PFSK-1 (cell line): ENCODE measurements at regions not wholly inside any gene's neighbourhood (a gene's known extent, or its start where the extent isn't known, plus 50 kb on each side); places are given as distances from the start of the nearest gene placed in this dataset.

ENCODE experiments used
- FOXP2 ChIP-seq: optimal IDR thresholded peaks from 2 replicates; pipeline ENCODE3; 2011; ENCODE audit warnings: borderline replicate concordance, control low read depth, inconsistent platforms; ENCODE audit not compliant: insufficient read depth; ENCODE audit errors: extremely low read length, extremely low read depth
- POLR2AphosphoS5 ChIP-seq: IDR thresholded peaks from 2 replicates; pipeline ENCODE4 v1.6.1; 2012; ENCODE audit warnings: low read depth, mild to moderate bottlenecking, control low read depth, low read length, moderate library complexity
- SIN3A ChIP-seq: IDR thresholded peaks from 2 replicates; pipeline ENCODE4 v1.6.1; 2012; ENCODE audit warnings: mild to moderate bottlenecking, low read length, moderate library complexity, borderline replicate concordance; ENCODE audit not compliant: insufficient read depth
- TAF1 ChIP-seq: IDR thresholded peaks from 2 replicates; pipeline ENCODE4 v1.6.1; 2012; ENCODE audit warnings: low read length, control low read depth, borderline replicate concordance; ENCODE audit not compliant: insufficient read depth
- TF ChIP-seq, protein P1 (sequence below), 2 experiments: IDR thresholded peaks; 2 replicates each; pipeline versions ENCODE4 v1.6.1 to v1.8.0; 2011 to 2012; ENCODE audit warnings: low read depth in 2 of 2, low read length in 2 of 2, control low read depth in 1 of 2, inconsistent platforms in 1 of 2, mild to moderate bottlenecking in 1 of 2, moderate library complexity in 1 of 2; ENCODE audit not compliant: insufficient read depth in 1 of 2

DNA sequence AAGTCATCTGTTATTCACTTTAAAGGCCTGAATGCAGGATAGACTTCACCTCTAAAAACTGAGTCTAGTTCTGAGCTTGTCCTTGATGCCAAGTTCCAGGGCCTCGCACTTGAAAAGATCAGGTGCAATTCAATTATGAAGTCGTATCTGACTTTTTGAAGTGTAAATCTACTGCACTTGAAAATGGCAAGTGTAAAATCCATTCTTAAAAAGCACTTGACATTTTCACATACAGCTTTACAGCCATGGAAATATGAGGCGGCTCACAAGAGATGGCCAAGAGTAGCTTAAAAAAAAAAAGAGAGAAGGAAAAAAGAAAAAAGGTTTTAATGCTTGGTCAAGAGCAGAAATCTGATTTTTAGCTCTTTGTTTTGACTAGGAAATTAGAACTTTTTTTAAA is 172.5 kb downstream of the GXYLT1 start:
- no peak for TF ChIP-seq POLR2AphosphoS5
- no peak for TF ChIP-seq FOXP2
- TF ChIP-seq TAF1: no peak
- TF ChIP-seq, protein P1, sequence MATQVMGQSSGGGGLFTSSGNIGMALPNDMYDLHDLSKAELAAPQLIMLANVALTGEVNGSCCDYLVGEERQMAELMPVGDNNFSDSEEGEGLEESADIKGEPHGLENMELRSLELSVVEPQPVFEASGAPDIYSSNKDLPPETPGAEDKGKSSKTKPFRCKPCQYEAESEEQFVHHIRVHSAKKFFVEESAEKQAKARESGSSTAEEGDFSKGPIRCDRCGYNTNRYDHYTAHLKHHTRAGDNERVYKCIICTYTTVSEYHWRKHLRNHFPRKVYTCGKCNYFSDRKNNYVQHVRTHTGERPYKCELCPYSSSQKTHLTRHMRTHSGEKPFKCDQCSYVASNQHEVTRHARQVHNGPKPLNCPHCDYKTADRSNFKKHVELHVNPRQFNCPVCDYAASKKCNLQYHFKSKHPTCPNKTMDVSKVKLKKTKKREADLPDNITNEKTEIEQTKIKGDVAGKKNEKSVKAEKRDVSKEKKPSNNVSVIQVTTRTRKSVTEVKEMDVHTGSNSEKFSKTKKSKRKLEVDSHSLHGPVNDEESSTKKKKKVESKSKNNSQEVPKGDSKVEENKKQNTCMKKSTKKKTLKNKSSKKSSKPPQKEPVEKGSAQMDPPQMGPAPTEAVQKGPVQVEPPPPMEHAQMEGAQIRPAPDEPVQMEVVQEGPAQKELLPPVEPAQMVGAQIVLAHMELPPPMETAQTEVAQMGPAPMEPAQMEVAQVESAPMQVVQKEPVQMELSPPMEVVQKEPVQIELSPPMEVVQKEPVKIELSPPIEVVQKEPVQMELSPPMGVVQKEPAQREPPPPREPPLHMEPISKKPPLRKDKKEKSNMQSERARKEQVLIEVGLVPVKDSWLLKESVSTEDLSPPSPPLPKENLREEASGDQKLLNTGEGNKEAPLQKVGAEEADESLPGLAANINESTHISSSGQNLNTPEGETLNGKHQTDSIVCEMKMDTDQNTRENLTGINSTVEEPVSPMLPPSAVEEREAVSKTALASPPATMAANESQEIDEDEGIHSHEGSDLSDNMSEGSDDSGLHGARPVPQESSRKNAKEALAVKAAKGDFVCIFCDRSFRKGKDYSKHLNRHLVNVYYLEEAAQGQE (IDR thresholded peaks at IDR 0.05; ENCODE audit: insufficient read depth in 1 of 2, low read depth in 2 of 2, low read length in 2 of 2): no peak
- no peak for TF ChIP-seq SIN3A

DNA sequence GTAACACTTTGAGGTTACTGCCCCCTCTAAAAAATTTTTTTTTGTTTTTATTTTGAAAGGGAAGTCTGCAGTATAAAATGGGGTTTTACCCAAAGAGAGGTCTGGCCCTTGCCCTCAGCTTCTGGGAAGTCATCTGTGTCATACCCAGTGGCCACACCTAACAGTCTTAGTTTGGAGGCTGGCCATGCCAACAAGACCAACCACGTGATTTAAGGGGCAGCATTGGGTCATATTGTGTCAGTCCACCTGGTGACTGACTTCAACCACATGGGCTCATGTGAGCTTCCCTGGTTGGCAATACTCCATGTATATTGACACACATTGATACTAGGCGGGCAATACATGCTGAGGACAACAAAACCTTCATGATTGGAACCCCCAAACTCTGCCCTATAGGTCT is 173.9 kb downstream of the GXYLT1 start:
- TF ChIP-seq POLR2AphosphoS5 (no peak), FOXP2 (no peak), TAF1 (no peak), SIN3A (no peak)
- TF ChIP-seq, protein P1 (IDR thresholded peaks at IDR 0.05; ENCODE audit: insufficient read depth in 1 of 2, low read depth in 2 of 2, low read length in 2 of 2): no peak

DNA sequence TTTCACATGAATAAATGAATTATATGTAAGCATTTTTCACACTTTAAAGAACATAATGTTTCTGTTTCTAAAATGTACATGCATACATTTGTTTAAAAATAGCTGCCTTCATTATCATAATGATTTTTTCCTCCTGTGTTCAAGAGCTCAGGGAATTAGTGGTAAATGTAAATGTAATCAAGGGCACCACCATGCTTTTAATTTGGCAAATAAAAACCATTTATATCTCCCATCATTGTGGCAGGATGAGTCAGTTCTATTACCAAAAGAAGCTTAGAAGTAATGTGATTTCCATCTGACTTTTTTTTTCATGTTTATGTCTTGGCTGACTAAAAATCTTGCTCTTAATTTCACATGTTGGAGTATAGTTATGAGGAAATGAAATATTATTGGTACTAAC is 176.1 kb downstream of the GXYLT1 start:
- TF ChIP-seq SIN3A (no peak), TAF1 (no peak), FOXP2 (no peak), POLR2AphosphoS5 (no peak)
- TF ChIP-seq, protein P1 (IDR thresholded peaks at IDR 0.05; ENCODE audit: insufficient read depth in 1 of 2, low read depth in 2 of 2, low read length in 2 of 2): no peak

DNA sequence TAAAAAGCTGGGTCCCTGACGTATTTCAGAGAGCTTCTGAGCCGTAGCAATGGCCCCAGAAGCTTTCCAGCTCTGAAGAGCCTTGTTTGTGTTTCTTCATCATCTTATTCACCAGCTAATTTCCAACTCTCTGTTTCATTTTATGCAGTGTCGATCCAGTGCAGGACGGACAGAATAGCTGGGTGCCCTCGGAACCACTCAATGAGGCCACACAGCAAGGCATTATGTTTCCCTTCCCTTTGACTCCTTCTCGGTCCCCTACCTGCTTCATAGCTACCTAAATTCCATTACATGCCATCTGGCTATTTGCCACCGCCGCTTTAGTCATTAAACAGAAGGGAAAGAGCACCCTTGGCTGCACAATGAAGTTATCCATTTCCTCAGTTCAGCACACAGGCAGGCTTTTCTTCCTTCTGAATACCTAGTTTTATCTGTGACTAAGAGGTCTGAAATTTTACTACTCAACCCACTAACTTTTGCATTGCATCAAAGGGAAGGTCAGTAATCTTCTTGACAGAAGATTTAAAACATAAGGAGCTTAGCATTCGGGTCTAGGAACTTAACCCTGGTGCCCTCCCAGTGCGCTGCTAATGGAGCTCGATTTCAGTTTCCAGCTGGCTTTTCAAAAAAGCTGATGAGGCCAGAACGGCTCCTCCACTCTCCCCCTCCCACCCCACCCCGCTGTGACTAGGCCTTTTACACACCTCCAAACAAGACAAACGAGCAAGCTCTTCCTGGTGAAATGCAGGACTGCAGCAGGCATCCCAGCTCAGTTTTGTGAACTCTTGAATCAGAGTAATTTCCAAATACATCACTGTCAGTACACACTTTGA is 176.8 kb downstream of the GXYLT1 start:
- TF ChIP-seq, protein P1 (IDR thresholded peaks at IDR 0.05; ENCODE audit: insufficient read depth in 1 of 2, low read depth in 2 of 2, low read length in 2 of 2): no peak

DNA sequence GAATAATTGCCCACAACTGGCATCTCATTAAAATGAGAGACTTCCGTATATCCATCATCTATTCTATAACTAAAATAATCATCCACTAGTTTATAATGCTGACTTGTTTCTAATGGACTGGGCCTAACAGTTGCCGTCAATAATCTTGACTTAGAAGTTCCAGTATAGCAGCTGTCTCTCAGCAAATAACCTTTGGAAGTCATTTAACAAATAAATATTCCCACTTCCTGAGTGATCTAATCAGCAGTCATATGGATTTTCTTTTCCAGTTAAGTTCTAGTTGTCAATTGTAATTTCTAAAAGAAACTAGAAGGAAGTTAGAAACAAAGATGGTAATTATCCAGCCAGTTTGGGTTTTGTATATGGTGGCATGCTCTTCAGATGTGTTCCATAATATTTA is 177.8 kb downstream of the GXYLT1 start:
- no peak for TF ChIP-seq POLR2AphosphoS5
- TF ChIP-seq FOXP2: no peak
- TF ChIP-seq TAF1: no peak
- no peak for TF ChIP-seq SIN3A
- TF ChIP-seq, protein P1 (IDR thresholded peaks at IDR 0.05; ENCODE audit: insufficient read depth in 1 of 2, low read depth in 2 of 2, low read length in 2 of 2): no peak
